HG02642 (cell line): ENCODE measurements at regions not wholly inside any gene's neighbourhood (a gene's known extent, or its start where the extent isn't known, plus 50 kb on each side); places are given as distances from the start of the nearest gene placed in this dataset.
"Not testable (repeated sequence)": the region's sequence is repeated elsewhere in the genome, so short reads cannot be mapped to it uniquely, and the experiment has no call there.

Source experiments
- ATAC-seq: cut with Tn5 transposase; IDR thresholded peaks from one replicate; pipeline ENCODE4 v1.9.1; 2021; ENCODE audit warnings: mild to moderate bottlenecking; ENCODE audit not compliant: unreplicated experiment, poor library complexity

DNA sequence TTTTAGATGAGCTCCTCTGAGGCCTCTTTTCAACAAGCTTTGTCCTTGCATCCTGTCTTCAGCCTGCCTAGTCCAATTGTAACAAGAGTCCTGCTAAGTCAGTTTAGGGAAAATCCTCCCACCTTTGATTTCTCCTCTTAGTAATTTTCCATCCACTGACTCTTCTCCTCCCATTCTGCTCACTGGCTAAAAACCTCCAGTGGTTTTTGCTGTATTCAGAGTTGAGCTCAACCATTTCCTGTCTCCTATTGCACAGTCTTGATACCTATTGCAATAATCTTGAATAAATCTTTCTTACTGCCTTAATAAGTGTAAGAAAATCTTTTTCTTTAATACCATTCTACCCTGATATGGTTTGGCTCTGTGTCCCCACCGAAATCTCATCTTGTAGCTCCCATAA, 117.8 kb upstream of the ENPP6 start:
- no peak for ATAC-seq

DNA sequence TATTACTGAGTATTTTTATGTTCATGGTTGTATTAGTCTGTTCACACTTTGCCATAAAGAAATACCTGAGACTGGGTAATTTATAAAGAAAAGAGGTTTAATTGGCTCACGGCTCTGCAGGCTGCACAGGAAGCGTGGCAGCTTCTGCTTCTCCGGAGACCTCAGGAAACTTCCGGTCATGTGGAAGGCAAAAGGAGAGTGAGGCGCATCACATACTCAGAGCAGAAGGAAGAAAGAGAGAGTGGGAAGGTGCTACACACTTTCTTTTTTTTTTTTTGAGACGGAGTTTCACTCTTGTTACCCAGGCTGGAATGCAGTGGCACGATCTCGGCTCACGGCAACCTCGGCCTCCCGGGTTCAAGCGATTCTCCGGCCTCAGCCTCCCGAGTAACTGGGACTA, 115.8 kb upstream of the ENPP6 start:
- not testable (repeated sequence) for ATAC-seq

DNA sequence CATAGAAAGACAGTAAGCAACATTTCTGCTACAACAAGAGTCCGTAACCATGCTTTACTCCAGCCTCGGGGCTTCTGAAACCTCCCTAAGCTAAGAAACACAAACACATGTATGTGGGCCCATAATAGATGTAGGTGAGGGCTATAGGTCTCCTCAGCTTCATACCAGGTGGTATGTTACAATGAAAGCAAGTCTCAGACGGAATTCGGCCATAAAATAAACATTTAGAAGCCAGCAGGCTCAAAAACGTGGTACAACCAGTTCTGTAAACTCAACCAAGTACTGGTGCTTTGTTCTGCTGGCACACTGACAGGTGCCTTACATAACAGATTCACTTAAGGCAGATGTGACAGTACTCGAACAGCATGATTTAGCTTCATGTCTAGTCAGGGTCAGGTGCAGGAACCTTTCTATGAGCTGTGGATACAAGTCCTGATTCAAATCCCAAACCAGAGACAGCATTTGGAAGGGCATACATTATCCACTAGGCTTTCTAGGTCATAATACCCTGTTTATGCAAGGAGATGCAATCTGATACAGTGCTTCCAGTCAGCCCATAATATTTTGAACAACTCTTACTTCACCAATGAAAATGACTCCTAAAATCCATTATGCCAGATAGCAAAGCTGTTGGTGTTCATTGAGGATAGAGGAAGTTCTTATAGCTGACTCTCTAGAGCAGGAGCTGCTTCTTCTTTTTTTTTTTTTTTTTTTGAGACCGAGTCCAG, 113.8 kb upstream of the ENPP6 start:
- no peak for ATAC-seq

DNA sequence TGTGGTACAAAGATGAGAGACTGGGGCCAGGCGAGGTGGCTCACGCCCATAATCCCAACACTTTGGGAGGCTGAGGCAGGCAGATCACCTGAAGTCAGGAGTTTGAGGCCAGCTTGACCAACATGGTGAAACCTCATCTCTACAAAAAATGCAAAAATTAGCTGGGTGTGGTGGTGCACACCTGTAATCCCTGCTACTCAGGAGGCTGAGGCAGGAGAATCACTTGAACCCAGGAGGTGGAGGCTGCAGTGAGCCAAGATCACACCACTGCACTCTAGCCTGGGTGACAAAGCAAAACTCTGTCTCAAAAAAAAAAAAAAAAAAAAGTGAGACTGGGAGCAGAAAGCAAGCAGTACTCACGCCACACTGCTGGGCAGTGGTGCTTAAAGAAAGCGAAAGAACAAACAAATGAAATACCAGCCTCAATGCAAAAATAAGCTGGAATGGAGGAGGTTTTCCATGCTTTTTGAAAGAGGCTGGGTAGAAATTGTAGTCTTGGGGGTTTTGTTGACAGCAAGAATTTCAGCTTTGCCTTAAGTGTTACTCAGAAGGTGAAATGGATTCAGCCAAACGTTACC, 112.9 kb upstream of the ENPP6 start:
- not testable (repeated sequence) for ATAC-seq

DNA sequence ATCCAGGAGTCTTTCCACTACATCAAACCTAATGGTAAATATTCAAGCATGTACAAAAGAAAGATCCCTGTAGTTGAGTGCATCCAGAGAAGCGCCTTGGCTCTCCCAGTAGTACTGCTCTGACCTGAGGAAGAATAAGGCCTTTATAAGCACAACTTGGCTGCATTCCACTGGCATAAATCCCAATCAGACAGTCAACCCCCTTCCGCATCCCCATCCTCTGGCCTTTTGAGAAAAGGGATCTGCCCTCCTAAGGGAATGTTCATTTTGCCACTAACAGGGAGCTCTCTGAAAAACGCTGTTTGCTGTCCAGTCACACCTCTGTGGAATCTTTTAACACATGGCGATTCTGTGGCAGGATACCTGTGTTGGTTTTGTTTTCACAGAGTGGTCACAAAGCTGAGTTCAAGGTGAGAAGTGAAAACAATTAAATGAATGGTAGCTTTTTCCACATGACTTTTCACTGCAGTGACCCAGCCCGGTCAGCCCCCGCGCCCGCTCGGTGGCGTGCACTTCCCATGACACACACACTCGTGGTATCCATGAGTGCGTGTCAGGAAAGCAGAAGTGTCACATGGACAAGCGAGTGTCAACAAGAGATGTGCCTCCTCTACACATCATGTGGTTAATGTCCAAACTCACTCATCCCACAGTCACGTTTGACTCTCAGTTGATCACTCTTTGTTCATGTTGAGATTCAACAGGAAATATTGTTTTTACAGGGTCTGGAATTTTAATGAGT, 112.2 kb upstream of the ENPP6 start:
- peak; percentile 70 for ATAC-seq

DNA sequence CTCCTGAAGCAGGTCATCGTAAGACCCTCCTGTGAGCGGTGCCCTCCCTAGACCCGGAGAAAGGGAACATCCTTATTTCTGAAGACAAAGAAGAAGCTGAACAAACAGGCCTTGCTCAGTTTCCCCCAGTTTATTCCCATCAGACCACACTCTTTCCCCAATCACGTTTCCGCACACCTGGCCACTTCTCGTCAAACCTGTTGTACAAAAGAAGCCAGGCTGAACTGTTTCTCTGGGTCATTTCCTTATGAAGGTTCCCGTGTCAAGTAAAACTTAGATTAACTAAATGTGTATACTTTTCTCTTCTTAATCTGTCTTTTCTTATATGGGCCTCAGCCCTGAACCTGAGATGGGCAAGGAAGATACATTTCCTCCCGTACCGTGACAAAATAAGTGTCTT, 111.6 kb upstream of the ENPP6 start:
- ATAC-seq, result no peak

DNA sequence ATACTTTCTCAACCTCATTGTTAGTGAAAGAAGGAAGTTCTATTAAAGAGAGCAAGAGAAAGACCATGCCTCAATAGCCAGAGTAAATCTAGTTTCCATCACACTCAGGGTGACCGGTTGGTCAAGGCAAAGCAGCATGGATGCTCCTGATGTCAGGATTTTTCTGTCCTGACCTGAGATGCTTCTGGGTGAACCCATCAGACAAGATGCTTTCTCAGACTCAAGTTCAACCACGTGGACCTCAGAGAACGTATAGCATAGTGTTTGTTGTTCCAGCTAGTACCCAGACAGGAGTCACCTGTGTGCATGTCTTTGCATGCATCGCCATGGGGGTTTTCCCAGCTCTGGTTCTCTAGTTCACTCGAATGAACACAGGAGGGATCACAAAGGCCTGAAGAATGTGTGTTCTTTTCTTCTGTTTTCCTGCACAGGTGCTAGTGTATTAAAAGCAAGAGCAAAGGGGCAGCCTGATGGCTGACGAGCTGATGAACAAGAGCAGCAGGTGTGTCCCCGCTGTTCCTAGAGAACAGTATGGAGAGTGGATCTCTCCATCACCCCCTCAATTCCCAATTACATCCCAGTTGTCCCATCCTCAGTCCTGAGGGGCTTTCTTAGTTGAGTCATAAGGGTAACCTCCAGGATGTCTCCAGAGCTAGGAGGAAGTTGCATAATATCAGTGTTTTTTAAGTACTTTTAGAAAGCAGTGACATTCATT, 110.5 kb upstream of the ENPP6 start:
- ATAC-seq, result peak; percentile 84

DNA sequence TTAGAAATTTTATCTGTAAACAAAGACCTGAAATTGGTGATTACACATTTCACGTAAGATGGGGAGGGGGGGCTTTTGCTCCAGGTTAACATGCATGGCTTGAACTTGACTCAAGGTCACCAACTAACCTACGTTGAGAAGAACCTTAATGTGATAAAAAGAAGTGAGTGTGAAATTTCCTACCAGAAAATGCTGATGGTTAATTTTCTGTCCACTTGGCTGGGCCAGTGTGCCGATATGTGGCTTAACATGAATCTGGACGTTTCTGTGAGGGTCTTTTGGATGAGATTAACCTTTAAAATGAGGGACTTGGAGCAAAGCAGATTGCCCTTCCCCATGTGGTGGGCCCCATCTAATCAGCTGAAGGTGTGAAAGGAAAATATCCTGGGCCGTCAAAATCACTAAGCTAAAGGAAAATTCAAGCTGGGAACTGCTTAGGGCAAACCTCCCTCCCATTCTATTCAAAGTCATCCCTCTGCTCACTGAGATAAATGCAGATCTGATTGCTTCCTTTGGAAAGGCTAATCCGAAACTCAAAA, 107.3 kb upstream of the ENPP6 start:
- ATAC-seq, result no peak

DNA sequence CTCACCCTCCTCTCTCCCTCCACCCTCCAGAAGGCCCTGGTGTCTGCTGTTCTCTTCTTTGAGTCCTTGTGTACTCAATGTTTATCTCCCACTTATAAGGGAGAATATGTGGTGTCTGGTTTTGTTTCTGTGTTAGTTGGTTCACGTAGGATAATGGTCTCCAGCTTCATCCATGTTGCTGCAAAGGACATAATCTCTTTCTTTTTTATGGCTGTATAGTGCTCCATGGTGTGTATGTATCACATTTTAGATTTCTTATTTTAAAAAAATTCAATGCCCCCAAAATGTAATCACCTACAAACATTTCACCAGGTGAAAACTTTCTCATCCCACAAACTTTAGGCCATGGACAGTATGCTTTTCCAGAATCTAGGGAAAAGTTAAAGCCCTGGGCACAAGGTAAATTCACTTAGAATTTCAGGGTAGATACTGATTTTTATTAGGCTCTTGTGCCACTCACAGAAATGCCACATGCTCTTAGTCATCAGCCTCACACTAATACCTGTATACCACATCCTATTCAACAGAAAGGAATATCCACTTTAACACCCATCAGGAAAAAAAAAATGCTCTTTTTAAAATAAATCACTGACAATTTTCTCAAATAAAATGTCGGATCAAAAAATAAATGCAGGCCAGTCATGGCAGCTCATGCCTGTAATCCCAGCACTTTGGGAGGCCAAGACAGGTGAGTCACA, 104.8 kb upstream of the ENPP6 start:
- no peak for ATAC-seq

DNA sequence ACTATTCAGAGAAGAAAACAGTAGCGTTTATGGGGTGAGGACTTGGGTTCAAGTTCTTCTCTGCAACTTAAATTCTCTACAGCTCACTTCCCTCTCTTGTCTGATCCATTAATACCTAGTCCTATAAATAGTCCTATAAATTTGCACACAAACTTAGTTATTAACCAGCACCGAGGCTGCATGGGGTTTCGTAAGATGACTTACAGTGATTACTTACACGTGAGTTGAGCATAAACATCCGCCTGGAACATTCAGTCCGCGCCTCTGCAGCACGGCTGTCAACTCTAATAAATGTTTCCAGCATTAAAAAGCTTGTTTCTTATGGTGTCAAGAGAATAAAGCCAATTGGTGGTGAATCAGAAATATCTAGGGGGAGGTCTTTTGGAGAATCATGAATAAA, 103.0 kb upstream of the ENPP6 start:
- no peak for ATAC-seq

DNA sequence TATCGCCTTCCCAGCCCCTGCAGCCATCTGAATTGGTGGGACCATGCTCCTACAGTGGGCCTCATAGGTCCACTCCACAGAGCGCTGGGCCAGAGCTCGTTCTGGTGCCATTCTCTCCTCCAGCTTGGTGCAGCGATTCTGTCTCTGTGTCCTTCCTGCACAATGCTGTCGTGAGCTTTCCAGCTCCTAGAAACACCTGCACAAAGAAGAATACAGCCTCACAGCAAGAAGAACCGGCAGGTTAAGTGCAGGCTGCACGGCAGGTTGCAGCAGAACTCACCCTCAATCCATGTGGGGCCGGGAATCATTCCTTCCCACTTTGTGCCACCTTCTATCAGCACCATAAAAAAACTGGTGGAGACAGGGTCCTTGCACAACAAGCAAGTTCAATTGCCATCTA, 101.2 kb upstream of the ENPP6 start:
- ATAC-seq, result peak; percentile 3

DNA sequence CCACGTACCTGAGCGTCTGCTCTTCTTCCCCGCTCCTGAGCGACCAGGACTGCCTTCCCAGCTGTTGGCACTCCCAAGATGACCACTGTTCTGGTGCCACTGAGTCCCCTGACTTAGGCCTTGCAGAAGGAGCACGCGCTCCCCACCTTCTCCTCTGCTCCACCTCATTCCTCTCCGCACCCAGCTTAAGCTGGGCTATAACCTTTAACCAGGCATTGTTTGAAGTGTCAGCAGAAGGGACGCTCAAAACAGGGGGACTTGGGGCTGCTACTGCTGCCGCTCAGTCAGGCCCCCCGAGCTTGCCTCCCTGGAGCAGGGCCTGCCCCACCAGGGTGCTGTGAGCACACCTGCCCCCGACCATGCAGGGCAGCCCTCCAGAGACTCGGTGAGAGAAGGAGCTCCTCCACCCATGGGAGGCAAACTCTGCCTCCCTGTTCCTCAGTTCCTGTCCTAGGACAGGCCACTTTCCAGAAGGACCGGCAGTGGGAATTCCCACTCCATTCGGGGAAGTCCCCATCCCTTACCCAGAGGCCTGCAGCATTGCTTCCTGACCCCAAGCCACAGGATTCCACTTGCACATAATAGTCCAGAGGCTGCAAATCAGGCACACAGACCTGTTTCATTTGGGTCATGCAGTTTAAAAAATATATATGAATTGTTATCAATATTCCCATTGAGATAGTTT, 99.7 kb upstream of the ENPP6 start:
- ATAC-seq, result no peak

DNA sequence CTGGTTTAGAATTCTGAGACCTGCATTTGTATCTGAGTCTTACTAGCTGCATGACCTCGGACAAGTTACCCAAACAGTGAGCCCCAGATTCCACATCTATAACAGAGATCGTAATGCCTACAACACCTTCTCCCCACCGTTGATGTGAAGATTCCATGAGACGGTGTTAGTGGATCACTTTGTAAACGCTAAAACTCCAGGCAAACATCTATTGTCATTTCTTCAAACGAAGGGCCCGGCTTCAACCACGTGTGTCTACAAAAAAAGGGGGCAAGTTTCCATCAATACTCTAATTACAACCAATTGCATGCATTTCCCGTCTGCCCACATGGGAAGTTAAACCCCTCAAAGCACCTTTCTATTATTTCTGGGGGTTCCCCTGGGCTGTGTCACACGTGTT, 99.1 kb upstream of the ENPP6 start:
- no peak for ATAC-seq

DNA sequence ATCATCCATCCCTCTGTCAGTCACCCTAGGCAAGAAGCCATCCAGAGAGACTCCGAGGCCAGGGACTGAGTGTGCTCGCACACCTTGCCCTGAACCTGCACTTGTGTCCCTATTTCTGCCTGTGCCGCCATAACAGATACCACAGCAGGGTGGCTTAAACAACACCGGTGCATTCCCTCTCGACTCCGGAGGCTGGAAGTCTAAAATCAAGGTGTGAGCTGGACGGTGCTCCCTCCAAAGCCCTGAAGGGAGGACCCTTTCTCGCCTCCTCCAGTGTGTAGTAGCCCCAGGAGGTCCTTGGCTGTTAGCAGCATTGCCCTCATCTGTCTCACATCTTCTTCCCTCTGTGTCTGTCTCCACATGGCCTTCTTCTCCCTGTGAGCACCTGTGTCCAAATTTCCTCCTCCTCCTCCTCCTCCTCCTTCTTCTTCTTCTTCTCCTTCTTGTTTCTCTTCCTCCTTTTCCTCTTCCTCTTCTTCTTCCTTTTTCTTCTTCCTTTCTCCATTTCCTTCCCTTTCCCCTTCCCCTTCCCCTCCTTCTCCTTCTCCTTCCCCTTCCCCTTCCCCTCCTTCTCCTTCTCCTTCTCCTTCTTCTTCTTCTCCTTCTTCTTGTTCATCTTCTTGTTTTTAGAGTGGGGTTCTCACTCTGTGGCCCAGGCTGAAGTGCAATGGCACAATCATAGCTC, 98.1 kb upstream of the ENPP6 start:
- no peak for ATAC-seq

DNA sequence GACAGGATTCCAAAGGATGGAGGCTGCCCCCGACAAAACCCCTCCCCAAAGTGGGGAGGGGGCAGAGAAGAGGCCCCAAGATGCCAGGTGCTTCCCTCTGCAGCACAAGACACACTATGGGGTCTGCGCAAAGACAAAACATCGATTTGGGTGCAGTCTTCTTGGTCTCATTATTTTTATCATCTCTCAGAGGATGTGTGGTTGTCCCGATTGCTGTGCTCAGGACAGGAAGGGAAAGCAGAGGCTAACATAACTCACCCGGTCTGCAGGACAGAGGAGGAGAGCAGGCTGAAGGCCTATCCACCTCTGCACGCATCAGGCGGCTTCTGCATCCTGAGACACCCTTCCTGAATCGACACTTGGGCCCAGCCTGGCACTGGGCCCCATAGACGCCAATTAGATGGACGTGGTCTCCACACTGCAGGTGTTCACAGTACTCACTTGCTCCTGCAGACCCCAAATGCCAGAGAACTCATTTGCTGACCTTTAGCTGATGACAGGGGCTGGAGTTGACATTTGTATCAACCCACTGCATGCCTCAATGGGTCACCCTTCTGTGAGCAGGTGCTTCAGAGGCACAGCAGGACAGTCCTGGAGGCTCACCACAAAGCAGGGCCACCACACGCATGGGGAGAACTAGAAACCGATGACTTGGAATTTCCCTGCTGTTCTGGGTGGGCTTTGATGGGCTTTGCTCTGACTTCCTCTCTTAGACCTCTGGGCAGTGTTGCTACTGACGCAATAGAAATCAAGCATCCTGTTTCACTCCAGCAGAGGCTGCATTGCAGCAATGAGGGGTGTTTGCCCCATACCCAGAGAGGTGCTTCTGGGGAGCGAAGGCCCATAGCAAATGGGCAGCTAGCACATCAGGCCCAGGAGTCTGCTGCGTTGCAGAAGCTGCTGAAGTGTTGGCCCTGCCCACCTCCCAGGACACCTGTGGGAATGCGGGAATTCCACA, 96.3 kb upstream of the ENPP6 start:
- peak; percentile 73 for ATAC-seq

DNA sequence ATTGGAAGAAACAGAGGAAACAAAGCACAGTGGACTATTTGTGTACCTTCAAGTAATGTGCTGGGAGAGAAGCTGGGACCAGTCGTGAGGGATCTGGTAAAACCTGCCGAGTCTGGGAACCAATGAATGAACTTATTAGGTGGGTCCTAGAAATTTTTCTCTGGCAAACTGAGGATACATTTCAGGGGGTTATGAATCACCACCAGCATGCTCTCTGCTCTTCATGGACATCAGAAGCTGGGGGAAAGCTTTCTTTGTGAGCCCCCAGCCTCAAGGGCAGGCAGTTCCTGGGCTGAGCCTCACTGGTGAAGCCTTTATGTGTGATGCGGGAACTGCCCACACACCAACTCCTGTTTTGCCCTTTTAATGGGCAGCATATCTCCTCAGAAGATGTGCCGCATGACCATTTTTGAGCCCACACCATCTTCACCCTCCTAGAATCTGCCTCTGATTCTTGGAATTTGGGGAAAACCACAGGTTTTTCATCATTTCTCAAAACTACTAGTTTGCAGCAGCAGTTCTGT, 95.4 kb upstream of the ENPP6 start:
- ATAC-seq, result no peak

DNA sequence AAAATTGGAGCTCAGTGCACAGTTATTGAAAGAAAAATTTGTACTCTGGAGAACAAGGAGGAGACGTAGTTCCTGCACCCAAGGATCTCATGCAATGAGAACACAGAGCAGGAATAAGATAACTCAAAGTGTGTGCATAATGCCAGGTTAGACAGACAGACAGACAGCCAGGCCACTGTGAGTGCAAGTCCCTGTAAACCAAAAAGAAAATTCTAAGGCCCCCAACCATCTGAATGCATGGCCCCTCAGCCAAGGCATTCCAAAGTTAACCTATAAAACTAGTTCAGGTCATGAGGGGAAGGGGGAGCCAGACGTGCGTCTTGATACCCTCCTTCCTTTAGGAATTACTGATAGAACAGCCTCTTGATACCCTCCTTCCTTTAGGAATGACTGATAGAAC, 94.5 kb upstream of the ENPP6 start:
- ATAC-seq, result no peak
